GM12878 (cell line): ENCODE measurements at regions not wholly inside any gene's neighbourhood (a gene's known extent, or its start where the extent isn't known, plus 50 kb on each side); places are given as distances from the start of the nearest gene placed in this dataset.

ENCODE experiments used
- FOXM1 ChIP-seq: IDR thresholded peaks from 2 replicates; pipeline ENCODE4 v1.6.1; 2012; ENCODE audit warnings: low read depth, mild to moderate bottlenecking, inconsistent platforms, low read length, moderate library complexity
- GABPA ChIP-seq: IDR thresholded peaks from 2 replicates; pipeline ENCODE4 v1.6.1; 2014; ENCODE audit warnings: antibody characterized with exemption, low read depth, mild to moderate bottlenecking, inconsistent platforms
- HCFC1 ChIP-seq: fragments of 150-350 bp; IDR thresholded peaks from 2 replicates; pipeline ENCODE4 v1.6.1; 2014; ENCODE audit warnings: low read length
- SPI1 ChIP-seq: IDR thresholded peaks from 2 replicates; pipeline ENCODE4 v1.6.1; 2011; ENCODE audit warnings: low read depth, mild to moderate bottlenecking, low read length, moderate library complexity, borderline replicate concordance; ENCODE audit not compliant: insufficient read depth
- TAF1 ChIP-seq: IDR thresholded peaks from 2 replicates; pipeline ENCODE4 v1.6.1; 2011; ENCODE audit warnings: mild to moderate bottlenecking, low read depth, low read length, borderline replicate concordance
- TCF3 ChIP-seq: IDR thresholded peaks from 2 replicates; pipeline ENCODE4 v1.6.1; 2012; ENCODE audit warnings: low read depth, mild to moderate bottlenecking, low read length, borderline replicate concordance; ENCODE audit not compliant: insufficient read depth
- ZZZ3 ChIP-seq: IDR thresholded peaks from 2 replicates; pipeline ENCODE4 v1.6.1; 2011; ENCODE audit warnings: low read depth; ENCODE audit not compliant: control insufficient read depth, insufficient read length
- TF ChIP-seq, protein P1 (sequence below), 3 experiments: IDR thresholded peaks in 2 of 3; conservative IDR thresholded peaks in 1 of 3; 2 replicates each; pipeline ENCODE4 v1.5.1; 2011; ENCODE audit warnings: low read depth in 3 of 3, low read length in 3 of 3, mild to moderate bottlenecking in 3 of 3, control low read depth in 2 of 3, moderate library complexity in 2 of 3, inconsistent platforms in 1 of 3, mixed read lengths in 1 of 3; ENCODE audit not compliant: control insufficient read depth in 2 of 3, insufficient read depth in 1 of 3; ENCODE audit errors: extremely low read depth in 1 of 3
- TF ChIP-seq, protein P2 (sequence below): IDR thresholded peaks from 2 replicates; pipeline ENCODE4 v1.6.1; 2012; ENCODE audit warnings: mild to moderate bottlenecking, low read depth, low read length
- TF ChIP-seq, protein P3 (sequence below): IDR thresholded peaks from 2 replicates; pipeline ENCODE4 v1.6.1; 2012; ENCODE audit warnings: low read depth, low read length, improper control_type of control experiment
- TF ChIP-seq, protein P4 (sequence below): fragments of 450-650 bp; IDR thresholded peaks from 2 replicates; pipeline ENCODE4 v1.6.1; 2017; ENCODE audit warnings: low read depth, mild to moderate bottlenecking, moderate library complexity

DNA sequence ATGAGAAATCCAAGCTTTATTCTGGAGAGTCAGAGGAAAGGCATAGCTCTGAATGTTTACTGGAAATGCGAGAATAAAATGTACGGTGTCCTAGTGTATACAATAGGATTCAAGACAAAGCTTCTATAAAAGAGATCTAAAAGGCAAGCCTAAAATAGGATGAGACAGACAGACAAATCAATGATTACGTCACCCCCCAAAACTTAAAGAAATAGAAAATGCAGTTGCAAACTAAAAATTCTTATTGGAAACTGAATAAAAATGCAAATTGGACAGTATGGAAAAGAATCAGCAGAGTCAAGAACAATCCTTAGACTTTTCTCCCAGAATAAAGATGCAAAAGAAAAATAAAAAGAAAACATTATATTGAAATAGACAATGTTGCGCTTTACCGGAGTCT is 245.9 kb downstream of the POM121L12 start:
- no peak for TF ChIP-seq SPI1
- TF ChIP-seq HCFC1 = no peak
- no peak for TF ChIP-seq GABPA
- TF ChIP-seq, protein P1, sequence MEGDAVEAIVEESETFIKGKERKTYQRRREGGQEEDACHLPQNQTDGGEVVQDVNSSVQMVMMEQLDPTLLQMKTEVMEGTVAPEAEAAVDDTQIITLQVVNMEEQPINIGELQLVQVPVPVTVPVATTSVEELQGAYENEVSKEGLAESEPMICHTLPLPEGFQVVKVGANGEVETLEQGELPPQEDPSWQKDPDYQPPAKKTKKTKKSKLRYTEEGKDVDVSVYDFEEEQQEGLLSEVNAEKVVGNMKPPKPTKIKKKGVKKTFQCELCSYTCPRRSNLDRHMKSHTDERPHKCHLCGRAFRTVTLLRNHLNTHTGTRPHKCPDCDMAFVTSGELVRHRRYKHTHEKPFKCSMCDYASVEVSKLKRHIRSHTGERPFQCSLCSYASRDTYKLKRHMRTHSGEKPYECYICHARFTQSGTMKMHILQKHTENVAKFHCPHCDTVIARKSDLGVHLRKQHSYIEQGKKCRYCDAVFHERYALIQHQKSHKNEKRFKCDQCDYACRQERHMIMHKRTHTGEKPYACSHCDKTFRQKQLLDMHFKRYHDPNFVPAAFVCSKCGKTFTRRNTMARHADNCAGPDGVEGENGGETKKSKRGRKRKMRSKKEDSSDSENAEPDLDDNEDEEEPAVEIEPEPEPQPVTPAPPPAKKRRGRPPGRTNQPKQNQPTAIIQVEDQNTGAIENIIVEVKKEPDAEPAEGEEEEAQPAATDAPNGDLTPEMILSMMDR (IDR thresholded peaks at IDR 0.05 in 2 of 3, conservative IDR thresholded peaks at IDR 0.05 in 1 of 3; ENCODE audit: control insufficient read depth in 2 of 3, extremely low read depth in 1 of 3, insufficient read depth in 1 of 3, low read depth in 3 of 3, low read length in 3 of 3) = no peak
- no peak for TF ChIP-seq FOXM1
- no peak for TF ChIP-seq ZZZ3
- TF ChIP-seq TAF1 = no peak
- TF ChIP-seq, protein P2, sequence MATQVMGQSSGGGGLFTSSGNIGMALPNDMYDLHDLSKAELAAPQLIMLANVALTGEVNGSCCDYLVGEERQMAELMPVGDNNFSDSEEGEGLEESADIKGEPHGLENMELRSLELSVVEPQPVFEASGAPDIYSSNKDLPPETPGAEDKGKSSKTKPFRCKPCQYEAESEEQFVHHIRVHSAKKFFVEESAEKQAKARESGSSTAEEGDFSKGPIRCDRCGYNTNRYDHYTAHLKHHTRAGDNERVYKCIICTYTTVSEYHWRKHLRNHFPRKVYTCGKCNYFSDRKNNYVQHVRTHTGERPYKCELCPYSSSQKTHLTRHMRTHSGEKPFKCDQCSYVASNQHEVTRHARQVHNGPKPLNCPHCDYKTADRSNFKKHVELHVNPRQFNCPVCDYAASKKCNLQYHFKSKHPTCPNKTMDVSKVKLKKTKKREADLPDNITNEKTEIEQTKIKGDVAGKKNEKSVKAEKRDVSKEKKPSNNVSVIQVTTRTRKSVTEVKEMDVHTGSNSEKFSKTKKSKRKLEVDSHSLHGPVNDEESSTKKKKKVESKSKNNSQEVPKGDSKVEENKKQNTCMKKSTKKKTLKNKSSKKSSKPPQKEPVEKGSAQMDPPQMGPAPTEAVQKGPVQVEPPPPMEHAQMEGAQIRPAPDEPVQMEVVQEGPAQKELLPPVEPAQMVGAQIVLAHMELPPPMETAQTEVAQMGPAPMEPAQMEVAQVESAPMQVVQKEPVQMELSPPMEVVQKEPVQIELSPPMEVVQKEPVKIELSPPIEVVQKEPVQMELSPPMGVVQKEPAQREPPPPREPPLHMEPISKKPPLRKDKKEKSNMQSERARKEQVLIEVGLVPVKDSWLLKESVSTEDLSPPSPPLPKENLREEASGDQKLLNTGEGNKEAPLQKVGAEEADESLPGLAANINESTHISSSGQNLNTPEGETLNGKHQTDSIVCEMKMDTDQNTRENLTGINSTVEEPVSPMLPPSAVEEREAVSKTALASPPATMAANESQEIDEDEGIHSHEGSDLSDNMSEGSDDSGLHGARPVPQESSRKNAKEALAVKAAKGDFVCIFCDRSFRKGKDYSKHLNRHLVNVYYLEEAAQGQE = no peak
- TF ChIP-seq, protein P3, sequence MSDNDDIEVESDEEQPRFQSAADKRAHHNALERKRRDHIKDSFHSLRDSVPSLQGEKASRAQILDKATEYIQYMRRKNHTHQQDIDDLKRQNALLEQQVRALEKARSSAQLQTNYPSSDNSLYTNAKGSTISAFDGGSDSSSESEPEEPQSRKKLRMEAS = no peak
- no peak for TF ChIP-seq TCF3
- TF ChIP-seq, protein P4, sequence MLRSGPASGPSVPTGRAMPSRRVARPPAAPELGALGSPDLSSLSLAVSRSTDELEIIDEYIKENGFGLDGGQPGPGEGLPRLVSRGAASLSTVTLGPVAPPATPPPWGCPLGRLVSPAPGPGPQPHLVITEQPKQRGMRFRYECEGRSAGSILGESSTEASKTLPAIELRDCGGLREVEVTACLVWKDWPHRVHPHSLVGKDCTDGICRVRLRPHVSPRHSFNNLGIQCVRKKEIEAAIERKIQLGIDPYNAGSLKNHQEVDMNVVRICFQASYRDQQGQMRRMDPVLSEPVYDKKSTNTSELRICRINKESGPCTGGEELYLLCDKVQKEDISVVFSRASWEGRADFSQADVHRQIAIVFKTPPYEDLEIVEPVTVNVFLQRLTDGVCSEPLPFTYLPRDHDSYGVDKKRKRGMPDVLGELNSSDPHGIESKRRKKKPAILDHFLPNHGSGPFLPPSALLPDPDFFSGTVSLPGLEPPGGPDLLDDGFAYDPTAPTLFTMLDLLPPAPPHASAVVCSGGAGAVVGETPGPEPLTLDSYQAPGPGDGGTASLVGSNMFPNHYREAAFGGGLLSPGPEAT = no peak
